ENCODE measurements at regions not wholly inside any gene's neighbourhood (a gene's known extent, or its start where the extent isn't known, plus 50 kb on each side); places are given as distances from the start of the nearest gene placed in this dataset.

GRCh38 chr5:86880785-86881492 is 263.2 kb downstream of the COX7C start:
- peak in 1 of 2 donors; percentile 78 for DNase-seq

GRCh38 chr5:86881493-86882090 is 263.9 kb downstream of the COX7C start:
- no peak for DNase-seq

DNA sequence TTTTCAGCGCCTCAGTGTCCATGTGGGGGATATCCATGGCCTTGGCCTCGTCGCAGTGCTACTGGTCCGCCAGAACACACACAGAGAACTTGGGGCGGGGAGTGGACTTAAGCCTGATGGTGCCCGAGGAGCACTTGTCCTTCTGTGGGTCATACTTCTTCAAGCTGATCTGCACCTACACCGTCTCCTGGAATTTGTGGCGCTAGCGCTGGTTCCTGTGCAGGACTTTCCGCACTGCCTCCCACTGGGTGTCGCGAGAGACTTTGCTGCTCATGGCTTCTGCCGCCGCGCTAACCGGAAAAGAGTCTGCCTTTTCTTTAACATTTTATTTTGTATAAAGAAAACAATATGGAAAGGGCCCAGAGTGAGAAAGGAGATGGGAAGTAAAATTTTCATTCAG is 266.9 kb downstream of the COX7C start:
- DNase-seq = no peak

- DNase-seq = no peak
Measured at GRCh38 chr5:86885011-86885410, 267.3 kb downstream of the COX7C start.

- DNase-seq = no peak
Measured at GRCh38 chr5:86885489-86886230, 267.9 kb downstream of the COX7C start.

GRCh38 chr5:86890375-86890774 is 272.6 kb downstream of the COX7C start:
- DNase-seq = no peak

GRCh38 chr5:86894056-86894455 is 276.3 kb downstream of the COX7C start:
- DNase-seq = no peak

GRCh38 chr5:86896916-86897315 is 279.2 kb downstream of the COX7C start:
- DNase-seq = no peak

GRCh38 chr5:86909418-86910295 is 291.9 kb downstream of the COX7C start:
- DNase-seq = no peak

DNA sequence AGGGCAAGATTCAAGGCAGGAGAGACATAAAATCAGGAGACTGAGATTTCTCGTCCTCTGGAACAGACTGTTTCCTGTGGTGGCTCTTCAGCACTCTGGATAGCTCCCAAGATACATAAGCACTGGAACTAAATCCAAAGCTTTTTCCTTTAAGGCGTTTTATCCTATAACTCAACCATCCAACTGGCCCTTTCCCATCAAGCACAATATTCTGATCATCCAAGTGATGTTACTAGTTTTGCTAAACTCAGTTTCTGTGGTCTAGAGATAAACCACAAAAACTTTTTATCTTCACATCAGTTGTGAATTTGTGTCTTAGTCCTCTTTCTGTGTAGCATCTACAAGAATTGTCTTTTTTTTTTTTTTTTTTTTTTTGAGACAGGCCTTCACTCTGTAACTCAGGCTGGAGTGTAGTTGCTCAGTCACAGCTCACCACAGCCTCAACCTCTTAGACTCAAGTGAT is 299.4 kb downstream of the COX7C start:
- DNase-seq = no peak

DNA sequence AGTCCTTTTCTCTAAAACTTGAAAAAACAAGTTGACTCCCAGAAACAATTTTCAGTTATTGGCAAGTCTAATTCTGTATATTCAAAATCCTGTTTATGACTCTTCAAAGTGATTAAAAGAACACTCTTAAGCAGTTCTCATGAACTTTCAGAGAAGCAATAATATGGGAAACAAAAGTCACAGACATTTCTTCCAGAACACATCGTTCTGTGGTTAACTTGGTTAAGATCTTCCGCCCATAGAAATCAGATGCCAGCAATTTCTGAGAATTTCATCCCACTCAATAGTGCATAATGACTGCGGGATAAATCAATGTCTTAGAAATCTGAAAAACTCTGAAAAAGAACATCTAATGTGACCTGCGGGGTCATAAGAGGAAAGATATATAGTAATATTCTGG is 300.5 kb downstream of the COX7C start:
- no peak for DNase-seq

DNA sequence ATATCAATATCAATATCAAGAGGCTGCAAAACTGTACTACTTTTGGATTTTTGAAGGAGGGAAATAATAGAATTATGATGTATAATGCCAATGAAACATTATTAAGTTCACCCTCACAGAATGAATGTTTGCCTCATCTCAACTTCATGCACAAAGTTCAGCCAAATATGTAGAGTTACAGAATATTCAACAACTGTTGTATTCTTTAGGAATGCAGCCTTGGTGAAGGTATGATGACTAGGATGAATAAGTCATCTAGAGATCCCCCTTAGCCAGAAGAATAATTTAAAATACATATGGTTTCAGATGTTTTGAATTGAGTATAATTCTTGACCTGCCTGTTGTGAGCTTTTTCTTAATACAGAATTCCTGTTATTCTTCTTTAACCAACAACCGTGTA is 308.3 kb downstream of the COX7C start:
- DNase-seq = no peak

DNA sequence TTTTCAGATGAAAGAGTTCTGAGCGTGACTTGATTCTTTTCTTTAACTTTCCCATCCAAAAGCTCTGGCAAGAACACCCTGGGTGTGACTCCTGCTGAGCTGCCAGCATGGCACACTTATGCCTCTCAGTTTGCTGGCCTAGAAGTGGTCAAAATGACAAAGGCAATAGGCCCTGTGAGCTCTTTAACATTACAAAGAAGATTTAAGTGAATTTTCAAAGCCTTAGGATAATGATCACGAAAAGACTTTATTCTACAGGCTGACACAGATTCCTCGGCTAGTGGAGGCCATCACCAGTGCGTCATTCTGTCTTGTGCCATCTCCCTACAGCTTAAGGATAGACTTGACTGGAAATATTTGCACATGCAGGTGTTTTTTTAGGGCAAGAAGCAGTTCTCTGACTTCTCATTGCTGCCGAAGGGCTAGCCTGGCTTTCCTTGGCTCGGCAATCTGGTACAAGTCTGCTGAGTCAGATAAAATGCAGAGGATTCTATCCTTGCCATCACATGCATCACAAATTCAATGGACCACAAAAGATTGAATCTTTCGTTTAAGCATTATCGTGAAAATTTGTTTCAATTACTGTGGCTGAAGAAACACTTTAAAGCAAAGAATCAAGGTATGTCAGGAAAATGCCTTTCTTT is 311.5 kb downstream of the COX7C start:
- DNase-seq = no peak

GRCh38 chr5:86951761-86952160 is 315.9 kb upstream of the RASA1 start:
- DNase-seq = no peak

DNA sequence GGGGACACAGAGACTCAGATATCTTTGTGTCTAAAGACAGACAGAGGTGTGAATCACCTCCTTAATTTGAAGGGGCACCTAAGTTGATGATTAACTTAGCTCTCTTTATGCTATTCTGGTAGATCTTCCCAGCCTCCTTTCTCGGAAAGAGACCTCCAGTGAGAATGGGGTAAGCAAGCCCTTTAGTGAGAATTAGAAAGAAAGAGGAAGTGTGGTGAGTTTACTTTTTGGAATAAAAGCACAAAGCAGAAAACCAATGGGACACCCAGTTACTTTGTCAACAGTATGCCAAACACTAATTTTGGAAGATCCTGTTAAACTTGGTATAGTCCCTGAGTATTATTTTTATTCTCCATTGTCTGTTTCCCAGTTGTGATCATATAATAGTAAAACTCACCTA is 302.8 kb upstream of the RASA1 start:
- DNase-seq = no peak

DNA sequence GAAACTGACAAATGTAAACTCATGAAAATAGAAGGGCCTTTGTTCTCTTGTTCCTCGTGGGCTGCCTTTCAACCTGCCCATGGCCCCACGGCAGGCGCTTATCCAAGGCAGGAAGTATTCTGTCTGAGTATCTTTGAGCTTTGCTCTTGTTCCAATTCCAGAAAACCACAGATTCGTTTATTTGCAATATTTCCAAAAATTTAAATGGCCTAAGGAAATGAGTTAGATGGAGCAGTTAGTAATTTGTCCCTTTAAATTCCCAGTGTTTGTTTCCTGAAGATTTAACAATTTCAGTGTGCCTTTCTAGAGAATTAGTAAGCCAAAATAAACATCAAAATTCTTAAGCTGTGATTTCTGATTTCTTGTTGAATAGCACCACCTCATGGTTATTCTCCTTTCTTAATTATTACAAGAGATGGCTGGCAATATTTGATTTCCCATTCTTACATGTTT is 299.4 kb upstream of the RASA1 start:
- no peak for DNase-seq

- DNase-seq = no peak
Measured at GRCh38 chr5:86970361-86970760, 297.3 kb upstream of the RASA1 start.

DNA sequence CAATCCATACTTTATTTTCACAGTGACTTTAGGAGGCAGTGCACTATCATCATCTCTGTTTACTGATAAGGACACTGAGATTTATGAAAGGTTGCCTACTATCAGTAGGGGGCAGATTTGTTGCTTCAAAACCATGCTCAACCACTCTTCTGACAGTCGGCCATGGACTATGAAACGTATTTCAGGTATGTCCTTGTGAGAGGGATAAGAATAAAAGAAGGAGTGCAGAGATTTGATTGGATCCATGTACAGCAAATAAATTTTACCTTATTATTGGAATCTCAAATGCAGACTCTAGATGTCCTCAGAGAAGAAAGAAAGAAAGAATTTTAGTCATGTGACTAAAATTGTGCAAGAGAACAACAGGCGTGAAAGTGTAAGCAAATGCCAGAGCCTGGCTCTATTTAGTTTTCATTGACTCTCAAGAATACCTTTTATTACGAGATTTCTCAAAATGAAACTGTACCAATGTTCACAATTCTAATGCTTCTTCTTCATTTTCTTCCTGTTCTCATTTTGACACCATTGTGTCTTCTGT is 296.6 kb upstream of the RASA1 start:
- no peak for DNase-seq

GRCh38 chr5:86974955-86975354 is 292.7 kb upstream of the RASA1 start:
- DNase-seq = no peak

DNA sequence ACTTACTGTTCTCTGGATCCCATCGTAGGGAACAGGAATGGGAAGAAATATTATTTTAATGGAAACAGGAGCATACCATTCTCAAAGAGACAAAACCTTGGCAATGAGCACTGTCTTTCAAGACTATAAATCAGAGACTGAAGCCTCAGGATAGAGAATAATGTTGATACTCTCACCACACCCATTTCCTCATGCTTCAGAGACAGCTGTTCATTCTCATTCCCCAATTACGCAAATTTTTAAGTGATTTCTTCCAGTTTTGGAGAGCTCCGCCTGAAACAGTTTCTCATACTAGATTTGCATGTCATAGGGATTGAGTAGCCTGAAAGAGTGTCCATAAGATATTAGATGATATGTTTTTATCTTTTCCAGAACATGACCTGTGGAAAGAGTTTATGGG is 290.5 kb upstream of the RASA1 start:
- no peak for DNase-seq

GRCh38 chr5:86977808-86978207 is 289.9 kb upstream of the RASA1 start:
- DNase-seq = no peak

DNA sequence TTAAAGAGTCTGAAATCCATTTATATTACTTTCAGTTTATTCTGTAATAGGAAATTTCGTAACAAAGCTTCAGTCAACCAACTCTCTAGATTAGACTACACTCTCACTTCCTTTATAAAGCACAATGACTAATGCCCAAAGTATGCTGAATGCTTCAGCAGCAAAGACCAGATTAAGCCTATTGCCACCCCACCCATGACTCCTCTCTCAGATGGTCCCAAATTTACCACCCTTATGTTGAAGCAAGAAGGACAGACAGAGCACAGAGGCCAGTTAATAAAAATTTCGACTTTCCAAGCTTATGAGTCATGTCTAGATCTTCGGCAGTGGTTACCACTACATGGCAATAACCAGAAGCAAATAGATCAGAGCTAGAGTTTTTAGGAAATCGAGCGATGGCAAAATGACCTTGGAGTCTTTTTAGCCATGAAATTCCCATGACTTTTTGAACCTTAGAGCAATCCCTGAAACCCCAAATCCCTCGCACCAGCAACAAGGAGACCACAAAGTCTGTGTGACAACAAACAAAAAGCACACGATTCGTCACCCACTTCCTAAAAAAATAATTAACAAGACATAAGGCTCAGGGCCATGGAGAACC is 287.8 kb upstream of the RASA1 start:
- peak in 1 of 2 donors; percentile 57 for DNase-seq

Data from bone marrow (tissue), 2 donors.